OCI-LY3 (cell line): ENCODE measurements at regions not wholly inside any gene's neighbourhood (a gene's known extent, or its start where the extent isn't known, plus 50 kb on each side); places are given as distances from the start of the nearest gene placed in this dataset.
A peak's percentile ranks its signal among the peaks of the same experiment; 100 is the strongest.

Experiments
- H2AFZ ChIP-seq: fragments of 200-600, 300-600 bp; shearing (Covaris generic); 2 replicates; pipeline ENCODE4 v1.6.0; 2014; ENCODE audit warnings: antibody characterized with exemption, low read depth, low read length
- H3K27ac ChIP-seq: fragments of 200-600, 300-600 bp; sonication (generic); 2 replicates; pipeline ENCODE4 v1.5.1; 2014; ENCODE audit warnings: mild to moderate bottlenecking, low read length, moderate library complexity, mixed read lengths
- H3K27me3 ChIP-seq: fragments of 200-600, 300-600 bp; sonication (generic); 2 replicates; pipeline ENCODE4 v1.6.1; 2014; ENCODE audit warnings: low read depth, low read length, mixed read lengths
- H3K36me3 ChIP-seq: fragments of 200-600, 300-600 bp; sonication (generic); replicated peaks from 2 replicates; pipeline ENCODE3; 2014; ENCODE audit warnings: low read depth, low read length, mixed read lengths
- H3K4me1 ChIP-seq: fragments of 300-600, 200-600 bp; sonication (generic); 2 replicates; pipeline ENCODE4 v1.6.1; 2014; ENCODE audit warnings: low read length, mixed read lengths
- H3K4me2 ChIP-seq: fragments of 200-600, 300-600 bp; sonication (generic); 2 replicates; pipeline ENCODE4 v1.6.1; 2014; ENCODE audit warnings: low read length, mixed read lengths
- H3K4me3 ChIP-seq: fragments of 300-600, 200-600 bp; sonication (generic); 2 replicates; pipeline ENCODE4 v1.5.1; 2014; ENCODE audit warnings: antibody characterized with exemption, mild to moderate bottlenecking, low read length, moderate library complexity
- H3K79me2 ChIP-seq: fragments of 300-600, 200-600 bp; shearing (Covaris generic); 2 replicates; pipeline ENCODE4 v1.6.1; 2014; ENCODE audit warnings: mild to moderate bottlenecking, low read length, mixed read lengths
- H3K9ac ChIP-seq: fragments of 300-600, 200-600 bp; shearing (Covaris generic); 2 replicates; pipeline ENCODE4 v1.6.0; 2014; ENCODE audit warnings: mild to moderate bottlenecking, low read length, moderate library complexity
- H3K9me3 ChIP-seq: fragments of 200-600, 300-600 bp; shearing (Covaris generic); 2 replicates; pipeline ENCODE4 v1.6.1; 2014; ENCODE audit warnings: low read length, mixed read lengths; ENCODE audit not compliant: insufficient read depth
- H4K20me1 ChIP-seq: fragments of 200-600, 300-600 bp; sonication (generic); 2 replicates; pipeline ENCODE4 v1.6.1; 2016; ENCODE audit warnings: low read length, mixed read lengths; ENCODE audit not compliant: insufficient read depth
- EZH2phosphoT487 ChIP-seq: fragments of 200-600 bp; shearing (Covaris generic); IDR thresholded peaks from 2 replicates; pipeline ENCODE4 v1.6.1; 2018; ENCODE audit warnings: antibody characterized with exemption, mixed run types, low read depth
- TF ChIP-seq, protein P1 (sequence below): fragments of 200-600, 300-600 bp; sonication (generic); IDR thresholded peaks from 2 replicates; pipeline ENCODE4 v1.5.1; 2014; ENCODE audit warnings: antibody characterized with exemption, low read length, low read depth

DNA sequence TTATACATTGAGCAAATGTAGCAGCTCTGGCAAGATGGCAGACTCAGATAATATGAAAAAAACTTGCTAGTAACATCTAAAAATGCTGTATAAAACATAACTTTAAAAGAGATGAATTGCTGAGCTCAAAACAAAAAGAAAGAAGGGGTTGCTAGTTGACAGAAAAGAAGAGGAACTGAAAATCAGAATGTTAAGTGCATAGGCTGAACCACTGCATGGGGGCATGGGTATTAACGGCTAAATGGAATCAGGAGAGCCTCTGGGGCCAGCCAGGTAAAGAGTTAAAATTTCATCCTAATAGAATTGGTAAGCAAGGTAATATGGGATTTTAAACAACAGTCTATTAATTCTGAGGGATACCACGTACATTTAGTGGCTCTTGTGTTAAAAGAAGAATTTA is 146.8 kb downstream of the SMC2 start:
- Histone ChIP-seq H3K9me3 (0 out of 2 replicates have a peak, but pooled peaks cover 11% of the 10 kb centered on the region), H3K4me2 (peak overlapping the region; percentile 38; the same call in 1 of the 2 replicates), H3K27me3 (no peaks in the 10 kb centered on the region), H3K4me3 (no peak overlapping the region), H3K4me1 (peaks cover 10% of the 10 kb centered on the region), H3K36me3 (no peaks in the 10 kb centered on the region), H3K27ac (no peak overlapping the region), H2AFZ (no peak overlapping the region), H4K20me1 (no peaks in the 10 kb centered on the region), H3K9ac (no peak overlapping the region), H3K79me2 (no peaks in the 10 kb centered on the region)
- TF ChIP-seq EZH2phosphoT487 = no peak
- TF ChIP-seq, protein P1, sequence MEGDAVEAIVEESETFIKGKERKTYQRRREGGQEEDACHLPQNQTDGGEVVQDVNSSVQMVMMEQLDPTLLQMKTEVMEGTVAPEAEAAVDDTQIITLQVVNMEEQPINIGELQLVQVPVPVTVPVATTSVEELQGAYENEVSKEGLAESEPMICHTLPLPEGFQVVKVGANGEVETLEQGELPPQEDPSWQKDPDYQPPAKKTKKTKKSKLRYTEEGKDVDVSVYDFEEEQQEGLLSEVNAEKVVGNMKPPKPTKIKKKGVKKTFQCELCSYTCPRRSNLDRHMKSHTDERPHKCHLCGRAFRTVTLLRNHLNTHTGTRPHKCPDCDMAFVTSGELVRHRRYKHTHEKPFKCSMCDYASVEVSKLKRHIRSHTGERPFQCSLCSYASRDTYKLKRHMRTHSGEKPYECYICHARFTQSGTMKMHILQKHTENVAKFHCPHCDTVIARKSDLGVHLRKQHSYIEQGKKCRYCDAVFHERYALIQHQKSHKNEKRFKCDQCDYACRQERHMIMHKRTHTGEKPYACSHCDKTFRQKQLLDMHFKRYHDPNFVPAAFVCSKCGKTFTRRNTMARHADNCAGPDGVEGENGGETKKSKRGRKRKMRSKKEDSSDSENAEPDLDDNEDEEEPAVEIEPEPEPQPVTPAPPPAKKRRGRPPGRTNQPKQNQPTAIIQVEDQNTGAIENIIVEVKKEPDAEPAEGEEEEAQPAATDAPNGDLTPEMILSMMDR = no peak

GRCh38 chr9:104245925-104246324 is 151.8 kb downstream of the SMC2 start:
- Histone ChIP-seq H3K27ac (no peak overlapping the region), H3K9me3 (no peaks in the 10 kb centered on the region), H2AFZ (no peak overlapping the region), H3K36me3 (no peaks in the 10 kb centered on the region), H3K4me1 (peaks cover 4% of the 10 kb centered on the region), H3K4me3 (no peak overlapping the region), H3K79me2 (no peaks in the 10 kb centered on the region), H3K27me3 (no peaks in the 10 kb centered on the region), H4K20me1 (no peaks in the 10 kb centered on the region), H3K4me2 (no peak overlapping the region), H3K9ac (no peak overlapping the region)
- TF ChIP-seq, protein P1 = no peak
- TF ChIP-seq EZH2phosphoT487 = no peak

GRCh38 chr9:104247899-104248460 is 153.9 kb downstream of the SMC2 start:
- no peak overlapping the region for H3K4me2 ChIP-seq
- H3K79me2 ChIP-seq = no peaks in the 10 kb centered on the region
- H3K4me3 ChIP-seq = no peak overlapping the region
- H4K20me1 ChIP-seq = no peaks in the 10 kb centered on the region
- TF ChIP-seq EZH2phosphoT487 = no peak
- TF ChIP-seq, protein P1 = no peak
- H3K36me3 ChIP-seq = no peaks in the 10 kb centered on the region
- H3K9me3 ChIP-seq = no peaks in the 10 kb centered on the region
- no peaks in the 10 kb centered on the region for H3K4me1 ChIP-seq
- H3K27ac ChIP-seq = no peak overlapping the region
- H3K9ac ChIP-seq = no peak overlapping the region
- H2AFZ ChIP-seq = no peak overlapping the region
- H3K27me3 ChIP-seq = no peaks in the 10 kb centered on the region

DNA sequence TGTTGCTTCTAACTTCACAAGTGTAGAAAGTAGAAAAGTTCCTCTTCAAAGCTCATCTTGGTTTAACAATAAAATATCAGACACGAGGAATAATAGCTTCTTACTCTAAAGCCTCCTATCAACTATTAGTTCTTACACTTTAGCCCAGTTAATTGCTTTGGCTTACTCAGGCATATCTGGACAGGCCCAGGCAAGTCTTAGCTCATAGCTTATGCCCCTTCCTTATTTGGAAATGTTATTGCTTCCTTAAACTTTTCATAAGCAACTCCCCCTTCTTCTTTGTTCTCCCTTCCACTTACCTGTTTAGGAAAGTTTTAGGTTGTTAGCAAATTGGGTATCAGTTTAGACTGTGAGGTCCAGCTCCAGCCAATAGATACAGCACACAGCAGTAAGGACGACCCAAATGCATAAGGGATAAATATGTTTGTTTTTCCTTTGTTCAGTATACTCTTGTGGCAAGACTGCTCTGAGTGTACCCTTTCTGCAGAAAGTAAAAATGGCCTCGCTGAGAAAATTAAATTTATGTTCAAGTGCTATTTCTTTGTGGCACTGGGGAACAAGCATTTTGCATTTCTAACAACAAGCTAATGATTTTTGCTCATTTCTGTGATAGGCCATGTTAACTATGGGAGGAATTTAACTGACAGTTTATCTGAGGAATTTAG is 162.1 kb downstream of the SMC2 start:
- H3K27ac ChIP-seq = no peak overlapping the region

More for the DNA sequence above, 162.1 kb downstream of the SMC2 start:
- no peaks in the 10 kb centered on the region for H4K20me1 ChIP-seq
- H3K79me2 ChIP-seq = no peaks in the 10 kb centered on the region
- H3K4me3 ChIP-seq = no peak overlapping the region
- H3K4me2 ChIP-seq = no peak overlapping the region
- no peaks in the 10 kb centered on the region for H3K36me3 ChIP-seq
- peak overlapping the region; percentile 31; the same call in 1 of the 2 replicates for H2AFZ ChIP-seq
- TF ChIP-seq, protein P1 = no peak
- TF ChIP-seq EZH2phosphoT487 = no peak
- H3K9ac ChIP-seq = no peak overlapping the region
- no peaks in the 10 kb centered on the region; the same call in 1 of the 2 replicates for H3K9me3 ChIP-seq
- peaks cover 4% of the 10 kb centered on the region; the same call in 1 of the 2 replicates for H3K4me1 ChIP-seq
- H3K27me3 ChIP-seq = no peaks in the 10 kb centered on the region
